GM18873 (cell line): ENCODE measurements at regions not wholly inside any gene's neighbourhood (a gene's known extent, or its start where the extent isn't known, plus 50 kb on each side); places are given as distances from the start of the nearest gene placed in this dataset.

Source experiments
- ATAC-seq: cut with Tn5 transposase; IDR thresholded peaks from one replicate; pipeline ENCODE4 v1.9.1; 2021; ENCODE audit warnings: mild to moderate bottlenecking, moderate library complexity, moderate number of reproducible peaks; ENCODE audit not compliant: unreplicated experiment, low FRiP score

GRCh38 chr2:156695020-156695419 lies 258.8 kb downstream of the GPD2 start:
- no peak for ATAC-seq

- no peak for ATAC-seq
These were observed 259.4 kb downstream of the GPD2 start for GRCh38 chr2:156695595-156695994.

- ATAC-seq, result no peak
These were observed 261.7 kb downstream of the GPD2 start for GRCh38 chr2:156697906-156698305.

GRCh38 chr2:156700681-156701080 lies 264.5 kb downstream of the GPD2 start:
- no peak for ATAC-seq

GRCh38 chr2:156702541-156702940 lies 266.4 kb downstream of the GPD2 start:
- no peak for ATAC-seq

- no peak for ATAC-seq
These were observed 267.5 kb downstream of the GPD2 start for GRCh38 chr2:156703642-156704041.

- no peak for ATAC-seq
These were observed 268.0 kb downstream of the GPD2 start for GRCh38 chr2:156704132-156704531.

- ATAC-seq, result no peak
These were observed 268.4 kb downstream of the GPD2 start for GRCh38 chr2:156704617-156705016.

GRCh38 chr2:156706576-156706975 lies 270.4 kb downstream of the GPD2 start:
- no peak for ATAC-seq

GRCh38 chr2:156708051-156708450 lies 271.9 kb downstream of the GPD2 start:
- no peak for ATAC-seq

GRCh38 chr2:156709091-156709490 lies 272.9 kb downstream of the GPD2 start:
- ATAC-seq, result no peak

- ATAC-seq, result no peak
These were observed 282.9 kb downstream of the GPD2 start for GRCh38 chr2:156719036-156719435.

- no peak for ATAC-seq
These were observed 291.7 kb downstream of the GPD2 start for GRCh38 chr2:156727867-156728266.

- no peak for ATAC-seq
These were observed 292.1 kb downstream of the GPD2 start for GRCh38 chr2:156728328-156728727.

GRCh38 chr2:156731506-156731905 lies 295.3 kb downstream of the GPD2 start:
- no peak for ATAC-seq

GRCh38 chr2:156736950-156737349 lies 300.8 kb downstream of the GPD2 start:
- no peak for ATAC-seq

GRCh38 chr2:156739301-156739700 lies 303.1 kb downstream of the GPD2 start:
- no peak for ATAC-seq

GRCh38 chr2:156745619-156746018 lies 309.4 kb downstream of the GPD2 start:
- no peak for ATAC-seq

GRCh38 chr2:156748221-156748620 lies 312.0 kb downstream of the GPD2 start:
- no peak for ATAC-seq

- no peak for ATAC-seq
These were observed 315.9 kb downstream of the GPD2 start for GRCh38 chr2:156752042-156752441.

GRCh38 chr2:156753766-156754165 lies 317.6 kb downstream of the GPD2 start:
- ATAC-seq, result no peak

GRCh38 chr2:156756516-156756915 lies 320.3 kb downstream of the GPD2 start:
- ATAC-seq, result no peak

- no peak for ATAC-seq
These were observed 327.0 kb downstream of the GPD2 start for GRCh38 chr2:156763174-156763573.
